ENCODE measurements at regions not wholly inside any gene's neighbourhood (a gene's known extent, or its start where the extent isn't known, plus 50 kb on each side); places are given as distances from the start of the nearest gene placed in this dataset.

DNA sequence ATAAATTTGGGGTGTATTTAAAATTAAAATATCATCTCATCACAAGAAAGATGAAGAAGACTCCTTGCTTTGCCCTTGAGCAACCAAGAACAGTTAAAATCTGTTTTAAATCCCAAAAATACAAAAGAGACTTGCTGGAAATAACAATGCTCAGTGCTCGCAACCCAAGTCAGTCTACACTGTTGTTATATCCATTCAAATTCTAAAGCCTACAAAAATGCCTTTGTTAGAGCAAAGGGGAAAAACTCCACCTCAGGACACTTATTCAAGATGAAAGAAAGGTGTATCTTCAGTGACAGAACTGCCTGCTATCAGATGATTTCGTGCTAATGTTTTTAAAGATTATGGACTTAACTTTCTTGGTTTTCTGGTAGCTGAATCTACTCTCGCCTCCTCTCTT lies 111.9 kb upstream of the TANK start:
- peaks cover 8% of the 10 kb centered on the region for H3K27me3 ChIP-seq (ENCODE audit: control insufficient read depth, insufficient read depth, low read length)
- no peak for ATAC-seq
- H3K27me3 Mint-ChIP-seq (ENCODE audit: low read depth in 2 of 2), result peaks cover 43 to 61% of the 10 kb centered on the region in 2 donors

GRCh38 chr2:161049559-161049958 lies 110.7 kb upstream of the TANK start:
- intact Hi-C loops (cut with micrococcal nuclease), result no loop called here
- Histone ChIP-seq H3K4me1 (ENCODE audit: control insufficient read depth, insufficient read depth, low read length) (no peaks in the 10 kb centered on the region), H3K27ac (ENCODE audit: low read length) (no peak overlapping the region), H3K4me3 (ENCODE audit: low read length) (no peak overlapping the region), H3K27me3 (ENCODE audit: control insufficient read depth, insufficient read depth, low read length) (peaks cover 8% of the 10 kb centered on the region), H3K9me3 (ENCODE audit: control insufficient read depth, insufficient read depth, low read length) (no peaks in the 10 kb centered on the region), H3K36me3 (ENCODE audit: control insufficient read depth, insufficient read depth, low read length) (no peaks in the 10 kb centered on the region)
- Mint-ChIP-seq H3K36me3 (no peaks in the 10 kb centered on the region), H3K27me3 (ENCODE audit: low read depth in 2 of 2) (peaks cover 38 to 68% of the 10 kb centered on the region in 2 donors), H3K27ac (no peak overlapping the region), H3K4me3 (no peak overlapping the region), H3K9me3 (no peaks in the 10 kb centered on the region), H3K4me1 (no peaks in the 10 kb centered on the region)
- WGBS (ENCODE audit: insufficient coverage), result 100% methylated on average over 1 of the region's 1 CpG
- TF ChIP-seq CTCF (IDR thresholded peaks at IDR 0.05), result no peak
- DNase-seq, result no peak
- ATAC-seq, result no peak

More for the DNA sequence above, 111.9 kb upstream of the TANK start:
- H3K9me3 ChIP-seq (ENCODE audit: control insufficient read depth, insufficient read depth, low read length), result no peaks in the 10 kb centered on the region
- no peaks in the 10 kb centered on the region for H3K4me1 ChIP-seq (ENCODE audit: control insufficient read depth, insufficient read depth, low read length)
- intact Hi-C loops (cut with micrococcal nuclease), result no loop called here
- no peaks in the 10 kb centered on the region for H3K9me3 Mint-ChIP-seq
- no peak overlapping the region for H3K4me3 Mint-ChIP-seq
- H3K36me3 Mint-ChIP-seq, result no peaks in the 10 kb centered on the region
- WGBS (ENCODE audit: insufficient coverage), result 55% methylated on average over 3 of the region's 3 CpGs
- no peaks in the 10 kb centered on the region for H3K4me1 Mint-ChIP-seq
- TF ChIP-seq CTCF (IDR thresholded peaks at IDR 0.05), result no peak
- no peaks in the 10 kb centered on the region for H3K36me3 ChIP-seq (ENCODE audit: control insufficient read depth, insufficient read depth, low read length)
- H3K27ac ChIP-seq (ENCODE audit: low read length), result no peak overlapping the region
- H3K27ac Mint-ChIP-seq, result no peak overlapping the region
- H3K4me3 ChIP-seq (ENCODE audit: low read length), result no peak overlapping the region
- DNase-seq, result no peak

DNA sequence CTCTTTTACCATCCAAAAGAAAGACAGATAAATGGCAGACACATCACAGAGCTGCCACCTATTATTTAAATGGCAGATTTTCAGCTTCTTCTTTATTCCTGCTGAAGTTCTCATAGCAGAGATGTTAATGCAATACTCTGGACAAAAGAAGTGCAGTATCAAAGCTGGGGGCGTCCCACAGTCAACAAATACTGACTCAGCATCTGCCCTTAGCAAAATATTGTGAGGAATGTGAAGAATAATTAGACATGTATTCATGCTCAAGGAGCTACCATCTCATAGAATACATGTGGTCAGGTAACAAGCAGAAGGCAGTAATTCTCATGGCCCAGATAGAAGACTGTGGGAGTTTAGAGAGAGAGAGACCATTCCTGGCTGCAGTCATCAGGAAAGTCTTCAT lies 108.0 kb upstream of the TANK start:
- DNase-seq (no peak), ATAC-seq (no peak)
- no CpG with 5 or more reads among the region's 1 CpG for WGBS (ENCODE audit: insufficient coverage)
- H3K27ac ChIP-seq (ENCODE audit: low read length), result no peak overlapping the region
- H3K4me3 Mint-ChIP-seq, result no peak overlapping the region
- no peaks in the 10 kb centered on the region for H3K9me3 Mint-ChIP-seq
- intact Hi-C loops (cut with micrococcal nuclease), result no loop called here
- no peaks in the 10 kb centered on the region for H3K4me1 Mint-ChIP-seq
- no peaks in the 10 kb centered on the region for H3K36me3 Mint-ChIP-seq
- no peaks in the 10 kb centered on the region for H3K9me3 ChIP-seq (ENCODE audit: control insufficient read depth, insufficient read depth, low read length)
- H3K4me1 ChIP-seq (ENCODE audit: control insufficient read depth, insufficient read depth, low read length), result no peaks in the 10 kb centered on the region
- H3K27me3 ChIP-seq (ENCODE audit: control insufficient read depth, insufficient read depth, low read length), result peaks cover 7% of the 10 kb centered on the region
- no peaks in the 10 kb centered on the region for H3K36me3 ChIP-seq (ENCODE audit: control insufficient read depth, insufficient read depth, low read length)
- no peak overlapping the region for H3K4me3 ChIP-seq (ENCODE audit: low read length)
- H3K27ac Mint-ChIP-seq, result no peak overlapping the region
- TF ChIP-seq CTCF (IDR thresholded peaks at IDR 0.05), result no peak
- peaks cover 33 to 59% of the 10 kb centered on the region in 2 donors for H3K27me3 Mint-ChIP-seq (ENCODE audit: low read depth in 2 of 2)

GRCh38 chr2:161055289-161055688 lies 104.9 kb upstream of the TANK start:
- no peak overlapping the region for H3K27ac ChIP-seq (ENCODE audit: low read length)
- TF ChIP-seq CTCF (IDR thresholded peaks at IDR 0.05), result no peak
- H3K27me3 ChIP-seq (ENCODE audit: control insufficient read depth, insufficient read depth, low read length), result peaks cover 2% of the 10 kb centered on the region
- no peak for DNase-seq
- peaks cover 27 to 47% of the 10 kb centered on the region in 2 donors for H3K27me3 Mint-ChIP-seq (ENCODE audit: low read depth in 2 of 2)
- H3K4me3 Mint-ChIP-seq, result no peak overlapping the region
- no peaks in the 10 kb centered on the region for H3K9me3 Mint-ChIP-seq
- no peak overlapping the region for H3K27ac Mint-ChIP-seq
- H3K9me3 ChIP-seq (ENCODE audit: control insufficient read depth, insufficient read depth, low read length), result no peaks in the 10 kb centered on the region
- no peak for ATAC-seq
- intact Hi-C loops (cut with micrococcal nuclease), result no loop called here
- no peak overlapping the region for H3K4me3 ChIP-seq (ENCODE audit: low read length)
- no peaks in the 10 kb centered on the region for H3K36me3 Mint-ChIP-seq
- no peaks in the 10 kb centered on the region for H3K36me3 ChIP-seq (ENCODE audit: control insufficient read depth, insufficient read depth, low read length)
- H3K4me1 Mint-ChIP-seq, result no peaks in the 10 kb centered on the region
- H3K4me1 ChIP-seq (ENCODE audit: control insufficient read depth, insufficient read depth, low read length), result no peaks in the 10 kb centered on the region

Data from natural killer cell (primary cell).